Kidney (tissue), 13 donors: ENCODE measurements at regions not wholly inside any gene's neighbourhood (a gene's known extent, or its start where the extent isn't known, plus 50 kb on each side); places are given as distances from the start of the nearest gene placed in this dataset.

Experiments
- DNase-seq, 5 donors: peaks; one replicate each; pipeline ENCODE4 v3.0.0-alpha.2; 2013 to 2020
- FAIRE-seq: peaks from 2 replicates; lab custom pipeline; 2012; peaks lifted over from hg19 to GRCh38; lab: Jason Lieb, UNC
- H3K27ac ChIP-seq, 2 donors: one replicate each; pipeline ENCODE4 v1.7.0; 2013; ENCODE audit warnings: low read depth in 2 of 2, low read length in 2 of 2, inconsistent platforms in 1 of 2
- H3K27me3 ChIP-seq: one replicate; pipeline ENCODE4 v1.7.1; 2013; ENCODE audit warnings: low read length, inconsistent platforms; ENCODE audit not compliant: control insufficient read depth, insufficient read depth
- H3K36me3 ChIP-seq, 3 donors: one replicate each; pipeline versions ENCODE4 v1.7.0 to v1.7.1; 2013; ENCODE audit warnings: low read length in 3 of 3, control low read depth in 1 of 3, inconsistent platforms in 1 of 3; ENCODE audit not compliant: insufficient read depth in 3 of 3, control insufficient read depth in 2 of 3
- H3K4me1 ChIP-seq, 3 donors: one replicate each; pipeline versions ENCODE4 v1.7.0 to v1.7.1; 2013; ENCODE audit warnings: low read length in 3 of 3, inconsistent platforms in 1 of 3, low read depth in 1 of 3; ENCODE audit not compliant: control insufficient read depth in 2 of 3, insufficient read depth in 2 of 3
- H3K4me3 ChIP-seq, 3 donors: one replicate each; pipeline versions ENCODE4 v1.7.0 to v1.8.1; 2013; ENCODE audit warnings: low read length in 3 of 3, control low read depth in 1 of 3, inconsistent platforms in 1 of 3
- H3K9ac ChIP-seq, 3 donors: one replicate each; pipeline versions ENCODE4 v1.7.0 to v1.7.1; 2013; ENCODE audit warnings: low read length in 3 of 3, control low read depth in 1 of 3, inconsistent platforms in 1 of 3
- H3K9me3 ChIP-seq, 3 donors: one replicate each; pipeline versions ENCODE4 v1.7.0 to v1.7.1; 2013; ENCODE audit warnings: low read length in 3 of 3, control low read depth in 1 of 3, inconsistent platforms in 1 of 3; ENCODE audit not compliant: control insufficient read depth in 2 of 3, insufficient read depth in 1 of 3
- CTCF ChIP-seq: IDR thresholded peaks from 3 replicates; pipeline ENCODE4 v1.5.1; 2012; ENCODE audit warnings: mild to moderate bottlenecking, moderate library complexity, borderline replicate concordance; ENCODE audit not compliant: insufficient read depth; ENCODE audit errors: extremely low read depth
- intact Hi-C: fragments of 100-400 bp; cut with DNase I; formaldehyde crosslinking; loops from one replicate; pipeline ENCODE4 v1.11.1; 2022
- donor health status: control.
- donor health status: control.
- donor health status: control.
- donor health status: control.
- donor health status: control.
- donor health status: DM: yes; HTN: yes; CAD: no.
- donor health status: Normal renal cell carcinoma (clear cell type).

- FAIRE-seq, result no peak
- peaks cover 0 to 6% (median 3%) of the 10 kb centered on the region in 3 donors for H3K4me1 ChIP-seq
- no peak overlapping the region for H3K27ac ChIP-seq
- no peaks in the 10 kb centered on the region for H3K9me3 ChIP-seq
- no peak for TF ChIP-seq CTCF
- H3K36me3 ChIP-seq, result no peaks in the 10 kb centered on the region
- H3K4me3 ChIP-seq, result no peak overlapping the region
- no peaks in the 10 kb centered on the region for H3K27me3 ChIP-seq
- no peak for DNase-seq
- H3K9ac ChIP-seq, result no peak overlapping the region
- intact Hi-C loops, result no loop called here
Observed at GRCh38 chr3:72408983-72409779, 439.1 kb downstream of the SHQ1 start.

- Histone ChIP-seq H3K36me3 (no peaks in the 10 kb centered on the region), H3K27me3 (no peaks in the 10 kb centered on the region), H3K9me3 (no peaks in the 10 kb centered on the region), H3K4me3 (no peak overlapping the region), H3K27ac (no peak overlapping the region), H3K9ac (no peak overlapping the region), H3K4me1 (peaks cover 0 to 6% (median 3%) of the 10 kb centered on the region in 3 donors)
- no peak for FAIRE-seq
- DNase-seq, result no peak
- intact Hi-C loops, result no loop called here
- no peak for TF ChIP-seq CTCF
Observed at GRCh38 chr3:72407766-72408165, 440.5 kb downstream of the SHQ1 start.

DNA sequence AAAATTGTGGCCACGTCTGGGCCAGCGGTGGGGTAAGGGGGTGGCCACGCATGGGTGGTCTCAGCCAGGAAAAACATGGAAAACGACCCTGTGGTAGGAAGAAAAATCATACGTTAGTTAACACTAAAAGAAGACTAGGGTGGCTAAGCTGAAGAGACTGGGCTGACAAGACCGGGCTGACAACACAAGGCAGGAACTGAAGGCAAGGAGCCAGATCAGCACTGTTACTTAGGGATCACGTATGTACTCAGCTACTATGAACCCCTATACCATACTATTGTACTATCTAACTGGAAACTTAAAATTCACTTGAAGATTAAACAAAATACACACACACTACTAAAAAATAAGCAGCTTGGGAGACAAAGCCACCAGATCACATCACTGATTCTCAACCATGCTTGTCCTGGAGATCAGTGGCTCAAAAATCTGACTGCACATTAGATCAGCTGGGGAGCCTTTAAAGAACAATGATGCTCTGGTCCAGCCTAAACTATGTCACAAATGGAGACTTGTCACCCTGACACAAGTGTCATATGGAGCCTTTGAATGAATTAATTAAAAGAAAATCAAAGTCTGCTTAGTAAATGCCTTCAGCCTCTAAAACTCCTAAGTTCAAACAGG lies 442.2 kb downstream of the SHQ1 start:
- H3K4me3 ChIP-seq, result no peak overlapping the region
- intact Hi-C loops, result no loop called here
- FAIRE-seq (no peak), DNase-seq (no peak)
- no peak overlapping the region for H3K9ac ChIP-seq
- no peaks in the 10 kb centered on the region for H3K9me3 ChIP-seq
- H3K4me1 ChIP-seq, result peaks cover 0 to 4% (median 0%) of the 10 kb centered on the region in 3 donors
- no peak overlapping the region for H3K27ac ChIP-seq
- no peak for TF ChIP-seq CTCF
- no peaks in the 10 kb centered on the region for H3K36me3 ChIP-seq
- H3K27me3 ChIP-seq, result no peaks in the 10 kb centered on the region
